ENCODE measurements at regions not wholly inside any gene's neighbourhood (a gene's known extent, or its start where the extent isn't known, plus 50 kb on each side); places are given as distances from the start of the nearest gene placed in this dataset.
"Not testable (repeated sequence)": the region's sequence is repeated elsewhere in the genome, so short reads cannot be mapped to it uniquely, and the experiment has no call there.

GRCh38 chr2:38243186-38243880, 133.7 kb downstream of the ATL2 start:
- DNase-seq (ENCODE audit: low read depth in 3 of 3): no peak

DNA sequence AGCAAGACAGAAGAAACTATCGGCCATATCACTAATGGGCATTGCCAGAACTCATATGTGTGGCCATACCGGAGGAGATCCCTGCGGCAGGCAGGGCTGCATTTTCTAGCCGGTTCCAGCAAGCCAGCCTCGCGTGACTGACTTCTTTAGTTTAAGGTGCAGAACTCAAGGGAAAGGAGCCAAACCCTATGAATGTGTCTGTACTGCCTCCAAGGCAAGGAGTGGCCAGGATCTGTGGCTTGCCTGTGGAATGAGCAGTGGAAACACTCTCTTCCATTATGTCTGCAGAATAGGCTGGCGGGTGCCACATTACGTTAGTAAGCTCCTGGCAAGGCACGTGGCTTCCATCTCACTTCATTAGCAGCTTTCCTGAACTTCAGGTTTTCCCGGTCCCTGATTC, 137.6 kb downstream of the ATL2 start:
- DNase-seq (ENCODE audit: low read depth in 3 of 3): no peak

GRCh38 chr2:38238705-38239104, 138.4 kb downstream of the ATL2 start:
- DNase-seq (ENCODE audit: low read depth in 3 of 3): not testable (repeated sequence)

- no peak for DNase-seq (ENCODE audit: low read depth in 3 of 3)
Measured at GRCh38 chr2:38237311-38237710, 139.8 kb downstream of the ATL2 start.

DNA sequence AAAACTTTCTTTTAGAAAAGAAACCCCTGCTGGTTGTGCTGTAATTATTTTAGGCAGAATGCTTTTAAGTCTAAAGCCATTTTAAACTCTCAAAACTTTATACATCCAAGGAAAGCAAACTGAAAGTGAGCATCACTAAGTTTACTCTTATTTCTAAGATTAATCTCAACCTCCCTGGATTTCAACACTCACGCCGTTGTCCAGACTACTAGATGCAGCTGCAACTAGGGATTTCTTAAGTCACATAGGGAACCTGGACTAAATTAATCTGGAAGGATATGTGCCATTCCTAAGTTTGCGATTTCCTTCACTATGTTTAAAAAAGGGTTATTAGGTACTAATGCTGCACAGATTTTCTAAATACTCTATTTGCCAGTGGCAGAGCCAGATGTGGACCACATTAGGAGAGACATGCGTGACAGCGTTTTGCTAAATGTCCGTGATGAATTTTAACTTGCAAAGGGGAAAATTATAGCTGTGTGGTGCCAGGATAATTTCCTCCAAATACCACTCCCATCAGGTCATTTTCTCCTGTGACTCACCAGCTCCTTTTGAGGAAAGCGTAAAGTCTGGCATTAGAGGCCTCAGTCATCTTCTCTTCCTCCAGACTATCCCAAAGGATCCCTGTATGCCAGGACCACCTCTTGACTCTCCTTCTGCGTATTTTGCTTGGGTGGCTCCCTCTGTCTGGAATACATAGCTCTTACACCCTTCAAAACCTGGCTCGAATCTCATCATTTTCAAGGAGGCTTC, 143.7 kb downstream of the ATL2 start:
- no peak for DNase-seq (ENCODE audit: low read depth in 3 of 3)

GRCh38 chr2:38232454-38232853, 144.6 kb downstream of the ATL2 start:
- no peak for DNase-seq (ENCODE audit: low read depth in 3 of 3)

DNA sequence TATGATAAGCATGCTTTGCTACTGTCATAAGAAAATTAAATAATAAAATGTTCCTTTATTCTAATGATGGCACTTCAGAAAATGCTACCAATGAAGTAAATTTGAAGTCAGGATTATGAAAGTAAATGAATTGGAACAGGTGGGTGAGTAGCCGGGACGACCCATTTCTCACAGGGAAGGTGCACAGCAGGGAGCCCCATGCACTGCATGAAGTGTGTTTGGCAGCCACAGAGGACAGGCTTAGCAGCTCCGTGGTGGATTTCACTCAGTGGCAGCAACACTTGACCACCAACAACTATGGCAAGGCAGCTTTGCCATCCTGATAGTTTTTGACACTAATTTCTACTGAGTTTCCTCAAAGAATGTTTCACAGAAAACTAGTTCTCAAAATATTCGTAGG, 146.3 kb downstream of the ATL2 start:
- DNase-seq (ENCODE audit: low read depth in 3 of 3): no peak

DNA sequence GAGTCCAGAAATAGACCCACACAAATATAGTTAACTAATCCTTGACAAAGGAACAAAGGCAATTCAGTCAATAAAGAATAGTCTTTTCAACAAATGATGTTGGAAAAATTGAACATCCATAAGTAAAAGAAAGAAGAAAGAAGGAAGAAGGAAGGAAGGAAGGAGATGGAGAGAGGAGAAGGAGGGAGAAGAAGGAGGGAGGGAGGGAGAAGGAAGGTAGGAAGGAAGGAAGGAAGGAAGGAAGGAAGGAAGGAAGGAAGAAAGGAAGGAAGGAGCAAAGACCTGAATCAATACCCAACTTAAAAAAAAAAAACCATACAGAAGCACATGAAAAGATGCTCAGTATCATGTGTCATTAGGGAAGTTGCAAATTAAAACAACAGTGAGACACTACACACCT, 148.3 kb downstream of the ATL2 start:
- no peak for DNase-seq (ENCODE audit: low read depth in 3 of 3)

DNA sequence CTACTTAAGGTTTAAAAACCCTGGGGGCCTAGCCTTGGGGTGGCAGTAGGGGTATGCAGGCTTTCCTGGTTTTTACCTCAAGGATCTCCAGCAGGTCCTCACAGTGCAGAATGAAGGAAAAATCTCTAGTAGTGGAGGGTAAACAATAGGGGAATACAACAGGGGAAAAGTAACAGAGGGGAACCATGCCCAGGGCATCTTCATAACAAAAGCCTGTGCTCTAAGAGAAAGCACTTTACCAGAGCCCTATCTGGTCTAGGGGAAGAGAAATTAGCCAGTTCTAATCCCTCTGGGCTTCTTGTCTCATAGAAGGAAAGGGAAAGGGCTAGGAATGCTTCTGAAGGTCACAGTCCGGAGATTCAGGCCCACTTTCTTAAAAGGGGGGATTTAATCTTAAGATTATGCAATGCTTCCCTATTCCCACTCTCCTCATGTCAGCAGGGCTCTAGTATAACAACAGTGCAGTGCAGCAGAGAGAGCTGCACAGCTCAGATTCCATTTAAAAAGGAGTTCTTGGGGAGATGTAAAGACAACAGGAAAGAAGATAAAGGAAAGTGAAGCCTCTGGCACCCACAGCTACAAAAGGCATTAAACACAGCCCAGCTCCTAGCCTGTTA, 149.0 kb upstream of the CYP1B1 start:
- no peak for DNase-seq (ENCODE audit: low read depth in 3 of 3)

DNA sequence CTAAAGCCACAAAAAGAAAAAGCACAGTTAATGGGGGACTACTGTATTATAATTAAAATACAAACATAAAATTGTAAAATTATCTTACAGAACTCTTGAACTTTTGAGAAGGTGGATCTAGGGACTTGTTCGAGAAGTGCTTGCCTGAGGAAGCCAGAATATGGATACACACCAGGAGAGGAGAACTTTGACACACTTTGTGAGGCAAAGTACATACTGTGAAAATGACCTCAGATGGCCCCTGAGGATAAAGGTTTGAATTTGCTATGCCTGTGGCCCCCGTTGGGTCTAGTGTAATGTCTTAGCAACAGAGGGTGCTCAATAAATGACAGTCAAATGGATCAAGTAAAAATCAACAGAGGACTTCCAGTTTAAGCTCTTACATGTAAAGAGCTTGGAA, 148.2 kb upstream of the CYP1B1 start:
- DNase-seq (ENCODE audit: low read depth in 3 of 3): no peak

DNA sequence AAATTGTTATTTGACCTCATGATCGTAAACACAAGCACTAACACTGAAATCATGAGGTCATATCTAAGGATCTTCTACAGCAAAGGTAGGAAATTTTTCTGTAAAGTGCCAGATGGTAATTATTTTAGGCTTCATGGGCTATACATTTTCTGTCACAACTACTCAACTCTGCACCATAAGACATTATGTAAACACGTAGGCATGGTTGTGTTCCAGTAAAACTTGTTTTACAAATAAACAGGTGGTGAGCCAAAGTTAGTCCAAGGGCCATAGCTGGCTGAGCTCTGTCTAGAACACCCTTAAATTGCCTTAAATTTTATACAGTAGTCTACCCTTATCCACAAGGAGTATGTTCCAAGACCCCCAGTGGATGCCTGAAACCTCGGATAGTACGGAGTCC, 147.3 kb upstream of the CYP1B1 start:
- no peak for DNase-seq (ENCODE audit: low read depth in 3 of 3)

DNA sequence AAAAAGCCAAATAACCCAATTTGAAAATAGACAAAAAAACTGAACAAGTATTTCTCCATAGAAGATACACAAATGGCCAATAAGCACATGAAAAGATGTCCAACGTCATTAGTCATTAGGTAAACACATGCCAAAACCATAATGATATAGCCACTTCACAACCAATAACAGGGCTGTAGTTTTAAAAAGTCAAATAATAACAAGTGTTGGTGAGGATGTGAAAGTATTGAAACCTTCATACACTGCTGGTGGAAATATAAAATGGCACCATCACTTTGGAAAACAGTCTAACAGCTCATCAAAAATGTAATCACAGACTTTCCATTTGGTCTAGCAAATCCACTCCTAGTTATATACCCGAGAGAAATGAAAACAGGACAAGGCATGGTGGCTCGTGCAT, 144.2 kb upstream of the CYP1B1 start:
- DNase-seq (ENCODE audit: low read depth in 3 of 3): no peak

GRCh38 chr2:38218995-38219394, 143.0 kb upstream of the CYP1B1 start:
- no peak for DNase-seq (ENCODE audit: low read depth in 3 of 3)

GRCh38 chr2:38218591-38218991, 142.6 kb upstream of the CYP1B1 start:
- no peak for DNase-seq (ENCODE audit: low read depth in 3 of 3)

DNA sequence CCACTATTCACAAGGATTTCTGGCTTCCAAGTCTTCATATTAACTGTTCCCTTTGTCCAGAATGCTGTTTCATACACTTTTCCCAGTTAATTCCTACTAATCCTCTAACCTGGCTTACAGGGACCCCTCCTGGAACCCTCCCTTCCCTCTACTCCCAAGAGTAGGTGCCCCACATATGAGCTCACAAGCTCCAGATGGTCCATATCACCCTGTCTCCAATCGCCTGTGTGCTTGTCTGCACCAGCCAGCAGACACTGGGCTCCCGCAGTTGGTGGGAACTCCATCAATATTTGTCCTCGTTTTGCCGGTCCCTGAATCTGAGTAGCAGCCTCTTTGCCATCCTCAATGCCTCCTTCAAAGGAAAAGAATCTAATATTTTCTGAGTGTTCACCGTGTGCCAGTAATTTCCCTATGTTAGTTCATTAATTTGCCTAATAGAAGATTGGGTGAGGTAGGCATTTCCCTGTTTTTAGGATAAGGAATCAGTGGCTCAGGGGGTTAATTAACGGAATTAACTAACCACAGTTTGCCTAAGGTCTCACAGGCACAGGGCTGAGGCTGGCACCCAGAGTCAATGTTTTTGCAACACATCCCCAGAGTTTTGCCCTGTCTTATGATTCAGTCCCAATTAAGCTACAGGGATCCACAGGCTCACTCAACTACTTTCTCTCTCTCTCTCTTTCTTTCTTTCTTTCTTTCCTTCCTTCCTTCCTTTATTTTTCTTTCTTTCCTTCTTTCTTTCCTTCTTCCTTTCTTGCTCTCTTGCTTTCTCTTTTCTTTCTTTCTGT, 141.6 kb upstream of the CYP1B1 start:
- no peak for DNase-seq (ENCODE audit: low read depth in 3 of 3)

GRCh38 chr2:38216886-38217285, 140.9 kb upstream of the CYP1B1 start:
- DNase-seq (ENCODE audit: low read depth in 3 of 3): no peak

DNA sequence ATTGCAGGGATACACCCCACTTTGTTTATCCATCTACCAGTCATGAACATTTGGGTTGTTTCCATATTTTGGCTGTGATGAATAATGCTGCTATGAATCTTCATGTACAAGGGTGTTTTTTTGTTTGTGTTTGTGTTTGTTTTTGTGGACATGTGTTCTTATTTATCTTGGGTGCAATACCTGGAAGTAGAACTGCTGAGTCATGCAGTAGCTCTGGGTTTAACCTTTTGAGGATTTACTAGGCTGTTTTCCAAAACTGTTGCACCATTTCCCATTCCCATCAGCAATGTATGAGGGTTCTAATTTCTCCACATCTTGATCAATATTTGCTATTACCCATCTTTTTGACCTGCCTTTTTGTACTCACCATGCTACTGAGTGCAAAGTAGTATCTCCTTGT, 140.0 kb upstream of the CYP1B1 start:
- no peak for DNase-seq (ENCODE audit: low read depth in 3 of 3)

GRCh38 chr2:38215522-38215921, 139.6 kb upstream of the CYP1B1 start:
- no peak for DNase-seq (ENCODE audit: low read depth in 3 of 3)

DNA sequence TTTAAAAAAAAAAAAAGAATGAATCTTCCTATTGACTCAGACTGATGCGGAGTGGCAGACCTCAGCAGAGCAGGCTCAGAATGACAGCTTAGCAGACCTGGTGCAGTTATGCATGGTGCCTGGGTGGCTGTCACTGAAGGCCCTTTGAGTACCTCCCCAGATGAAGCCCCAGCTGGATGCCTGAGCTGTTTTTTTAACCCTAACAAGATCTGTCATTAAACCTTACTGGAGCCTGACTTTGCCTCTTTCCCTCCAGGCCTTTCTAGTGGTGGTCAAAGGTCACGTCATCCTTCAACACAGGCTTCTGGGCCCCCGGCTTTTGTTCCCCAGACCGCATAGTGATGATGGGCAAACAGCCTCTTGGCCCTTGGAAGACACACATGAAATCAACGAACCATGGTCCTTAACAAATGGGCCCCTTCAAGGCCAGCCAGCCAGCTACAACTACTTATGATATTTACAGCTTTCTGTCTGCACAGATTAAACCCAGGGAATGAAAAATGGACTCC, 138.3 kb upstream of the CYP1B1 start:
- peak in 1 of 3 donors; percentile 9 for DNase-seq (ENCODE audit: low read depth in 3 of 3)

DNA sequence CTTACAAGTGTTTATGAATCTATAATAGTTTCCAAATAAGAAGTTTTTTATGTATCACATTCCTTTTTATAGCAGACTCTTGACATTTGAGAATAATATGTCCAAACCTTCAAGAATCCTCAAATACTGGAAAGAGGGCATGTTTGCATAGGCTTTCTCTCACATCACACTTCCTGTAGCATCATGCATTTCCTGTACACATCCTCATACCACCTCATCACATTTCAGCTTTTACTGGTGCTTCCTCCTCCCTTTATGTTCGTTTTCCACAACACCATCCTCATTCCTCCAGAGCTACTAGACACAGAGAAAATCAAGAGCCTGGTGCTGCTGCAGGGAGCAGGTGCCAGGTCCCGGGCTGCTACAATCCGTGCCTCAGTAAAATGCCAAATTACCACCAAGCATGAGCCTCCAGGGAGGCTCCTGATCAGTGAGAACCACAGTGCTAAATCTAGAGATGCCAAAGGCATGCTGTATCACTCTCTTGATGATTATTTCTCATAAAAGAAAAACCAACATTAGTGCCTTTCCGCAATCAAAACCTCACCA, 137.7 kb upstream of the CYP1B1 start:
- DNase-seq (ENCODE audit: low read depth in 3 of 3): no peak

- DNase-seq (ENCODE audit: low read depth in 3 of 3): no peak
Measured at GRCh38 chr2:38212312-38212711, 136.4 kb upstream of the CYP1B1 start.

DNA sequence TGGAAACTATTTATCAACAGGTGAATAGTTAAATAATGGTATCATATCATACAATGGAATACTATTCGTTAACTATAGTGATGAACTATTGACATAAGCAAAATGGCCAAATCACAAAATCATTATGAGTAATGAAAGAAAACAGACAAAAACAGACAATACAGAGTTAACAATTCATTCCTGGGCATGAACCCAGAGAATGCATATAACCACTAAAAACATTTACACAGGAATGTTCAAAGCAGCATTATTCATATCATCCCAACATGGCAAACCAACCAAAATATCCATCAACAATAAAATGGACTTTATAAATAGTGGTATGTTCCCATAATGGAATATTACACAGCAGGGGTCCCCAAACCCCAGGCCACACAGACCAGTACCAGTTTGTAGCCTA, 131.2 kb upstream of the CYP1B1 start:
- DNase-seq (ENCODE audit: low read depth in 3 of 3): no peak
